Mucosa of descending colon (tissue), 3 donors: ENCODE measurements at regions not wholly inside any gene's neighbourhood (a gene's known extent, or its start where the extent isn't known, plus 50 kb on each side); places are given as distances from the start of the nearest gene placed in this dataset.

Experiments used
- ATAC-seq: fragments of 200-7000 bp; cut with Tn5 transposase; one replicate; pipeline ENCODE4 v1.9.1; 2020; ENCODE audit warnings: mild to moderate bottlenecking, moderate library complexity
- DNase-seq, 3 donors: peaks; one replicate each; pipeline ENCODE4 v3.0.0-alpha.2; 2020
- H3K36me3 ChIP-seq: fragments of 200-600 bp; one replicate; pipeline ENCODE4 v1.8.0; 2021; ENCODE audit warnings: low read depth, mild to moderate bottlenecking
- H3K4me1 ChIP-seq: fragments of 200-600 bp; one replicate; pipeline ENCODE4 v1.8.0; 2021; ENCODE audit warnings: low read depth, mild to moderate bottlenecking
- H3K4me3 ChIP-seq: fragments of 200-600 bp; one replicate; pipeline ENCODE4 v1.8.0; 2021; ENCODE audit warnings: mild to moderate bottlenecking
- H3K9me3 ChIP-seq: fragments of 200-600 bp; one replicate; pipeline ENCODE4 v1.8.0; 2021; ENCODE audit warnings: mild to moderate bottlenecking
- intact Hi-C, 2 donors: fragments of 100-400 bp; cut with DNase I in 1 of 2; cut with micrococcal nuclease in 1 of 2; formaldehyde crosslinking; loops; one replicate each; pipeline versions ENCODE4 v1.11.0 to v1.11.1; 2022; cut with DNase I, micrococcal nuclease
- TF ChIP-seq, protein P1 (sequence below): fragments of 200-600 bp; IDR thresholded peaks from one replicate; pipeline ENCODE4 v1.8.0; 2022; ENCODE audit warnings: antibody characterized with exemption, mild to moderate bottlenecking
- donor health status: DM: no; HTN: no; CAD: no; lungs with moderate emphysema.
- donor health status: DM: no; HTN: no; CAD: no.
- donor health status: DM: no; HTN: yes; CAD: no.

DNA sequence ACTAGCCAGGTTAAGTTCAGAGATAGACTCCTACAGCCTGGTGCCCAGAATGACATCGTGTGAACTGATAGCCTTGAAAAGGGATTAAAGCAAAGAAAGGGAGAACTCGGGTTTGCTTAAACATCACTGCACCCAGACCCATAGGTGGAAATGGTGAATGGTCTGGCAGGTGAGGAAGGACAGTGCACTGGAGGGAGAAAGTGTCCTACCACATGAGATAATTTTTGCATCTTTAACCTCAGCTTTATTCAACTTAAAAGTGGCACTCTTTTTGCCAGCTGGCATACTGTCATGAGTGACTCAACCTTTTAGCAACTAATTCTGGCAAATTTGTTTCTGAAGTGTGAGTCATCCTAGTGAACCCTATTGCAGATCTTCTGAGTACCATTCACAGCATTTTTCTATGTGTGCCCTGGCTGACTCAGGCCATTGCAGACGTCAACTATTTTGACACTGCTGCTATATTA is 53.0 kb upstream of the DAPP1 start:
- TF ChIP-seq, protein P1, sequence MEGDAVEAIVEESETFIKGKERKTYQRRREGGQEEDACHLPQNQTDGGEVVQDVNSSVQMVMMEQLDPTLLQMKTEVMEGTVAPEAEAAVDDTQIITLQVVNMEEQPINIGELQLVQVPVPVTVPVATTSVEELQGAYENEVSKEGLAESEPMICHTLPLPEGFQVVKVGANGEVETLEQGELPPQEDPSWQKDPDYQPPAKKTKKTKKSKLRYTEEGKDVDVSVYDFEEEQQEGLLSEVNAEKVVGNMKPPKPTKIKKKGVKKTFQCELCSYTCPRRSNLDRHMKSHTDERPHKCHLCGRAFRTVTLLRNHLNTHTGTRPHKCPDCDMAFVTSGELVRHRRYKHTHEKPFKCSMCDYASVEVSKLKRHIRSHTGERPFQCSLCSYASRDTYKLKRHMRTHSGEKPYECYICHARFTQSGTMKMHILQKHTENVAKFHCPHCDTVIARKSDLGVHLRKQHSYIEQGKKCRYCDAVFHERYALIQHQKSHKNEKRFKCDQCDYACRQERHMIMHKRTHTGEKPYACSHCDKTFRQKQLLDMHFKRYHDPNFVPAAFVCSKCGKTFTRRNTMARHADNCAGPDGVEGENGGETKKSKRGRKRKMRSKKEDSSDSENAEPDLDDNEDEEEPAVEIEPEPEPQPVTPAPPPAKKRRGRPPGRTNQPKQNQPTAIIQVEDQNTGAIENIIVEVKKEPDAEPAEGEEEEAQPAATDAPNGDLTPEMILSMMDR: no peak
- no peaks in the 10 kb centered on the region for H3K4me1 ChIP-seq
- no peak overlapping the region for H3K4me3 ChIP-seq
- DNase-seq (no peak), ATAC-seq (no peak)
- intact Hi-C loops: no loop called here
- no peaks in the 10 kb centered on the region for H3K9me3 ChIP-seq
- H3K36me3 ChIP-seq: no peaks in the 10 kb centered on the region

DNA sequence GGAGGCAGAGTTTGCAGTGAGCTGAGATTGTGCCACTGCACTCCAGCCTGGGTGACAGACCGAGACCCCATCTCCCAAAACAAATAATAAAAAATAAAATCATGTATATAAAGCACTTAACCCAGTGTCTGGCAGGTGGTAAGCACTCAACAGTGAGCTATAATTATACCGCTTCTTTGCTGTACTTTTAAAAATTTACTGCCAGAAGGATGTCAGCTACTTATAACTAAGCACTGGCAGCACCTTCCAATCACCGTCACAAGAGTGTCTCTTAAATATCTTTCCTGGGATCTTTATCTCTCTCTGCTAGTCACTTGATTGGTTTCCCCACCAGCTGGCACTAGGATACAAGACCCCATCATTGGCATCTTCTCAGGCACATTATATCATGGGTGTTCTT is 53.9 kb upstream of the DAPP1 start:
- TF ChIP-seq, protein P1: no peak
- Histone ChIP-seq H3K4me1 (no peaks in the 10 kb centered on the region), H3K36me3 (no peaks in the 10 kb centered on the region), H3K4me3 (no peak overlapping the region), H3K9me3 (no peaks in the 10 kb centered on the region)
- ATAC-seq: no peak
- no peak for DNase-seq
- intact Hi-C loops: no loop called here

DNA sequence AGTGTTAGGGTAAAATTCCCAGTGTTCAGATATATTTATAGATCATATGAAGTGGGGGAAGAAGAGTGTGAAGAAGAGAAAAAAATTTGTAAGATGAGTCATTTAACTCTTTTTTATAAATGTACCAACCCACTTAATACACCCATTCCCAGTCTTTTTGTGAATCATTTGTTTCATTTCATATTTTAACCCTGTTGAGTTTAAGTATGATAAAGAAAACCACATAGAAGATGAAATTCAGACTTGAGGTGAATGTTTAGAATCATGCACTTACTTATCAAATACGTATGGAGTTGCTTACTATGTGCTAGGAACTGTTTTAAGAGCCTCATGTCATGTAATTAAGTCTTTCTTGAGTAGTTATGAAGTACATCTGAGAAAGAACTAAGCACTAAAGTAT is 56.6 kb upstream of the DAPP1 start:
- DNase-seq (no peak), ATAC-seq (no peak)
- no peak overlapping the region for H3K4me3 ChIP-seq
- TF ChIP-seq, protein P1: no peak
- no peaks in the 10 kb centered on the region for H3K4me1 ChIP-seq
- H3K36me3 ChIP-seq: no peaks in the 10 kb centered on the region
- H3K9me3 ChIP-seq: no peaks in the 10 kb centered on the region
- intact Hi-C loops: no loop called here

DNA sequence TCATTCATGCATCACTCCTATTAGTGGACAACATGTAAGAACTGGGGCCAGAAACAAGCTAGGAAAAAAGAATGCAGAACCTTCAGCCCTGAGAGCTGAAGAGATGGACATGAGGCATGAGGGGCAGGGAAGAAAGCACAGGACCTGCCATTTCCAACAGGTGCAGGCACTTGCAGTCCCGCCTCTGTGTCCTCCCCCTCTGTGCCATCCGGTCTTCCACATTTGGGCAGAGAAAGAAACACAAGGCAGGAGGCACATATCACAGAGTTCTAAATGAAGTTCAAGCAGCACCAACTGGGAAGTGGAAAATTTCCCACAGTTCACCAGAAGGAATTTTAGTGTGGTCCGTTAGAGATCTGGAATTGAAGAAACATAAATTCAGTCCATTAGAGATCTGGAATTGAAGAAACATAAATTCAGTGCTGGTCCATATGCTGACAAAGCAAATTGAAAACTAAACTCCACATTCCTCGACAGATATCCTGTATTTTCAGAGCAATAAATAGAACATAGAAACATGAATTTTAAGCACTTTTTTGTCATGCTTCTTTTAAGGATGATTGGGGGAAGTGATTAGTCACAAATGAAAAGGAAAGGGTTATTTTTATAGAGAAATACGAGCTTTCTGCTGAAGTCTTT is 57.2 kb upstream of the DAPP1 start:
- Histone ChIP-seq H3K9me3 (no peaks in the 10 kb centered on the region), H3K36me3 (no peaks in the 10 kb centered on the region), H3K4me3 (no peak overlapping the region), H3K4me1 (no peaks in the 10 kb centered on the region)
- TF ChIP-seq, protein P1: no peak
- ATAC-seq (no peak), DNase-seq (no peak)
- intact Hi-C loops: no loop called here

DNA sequence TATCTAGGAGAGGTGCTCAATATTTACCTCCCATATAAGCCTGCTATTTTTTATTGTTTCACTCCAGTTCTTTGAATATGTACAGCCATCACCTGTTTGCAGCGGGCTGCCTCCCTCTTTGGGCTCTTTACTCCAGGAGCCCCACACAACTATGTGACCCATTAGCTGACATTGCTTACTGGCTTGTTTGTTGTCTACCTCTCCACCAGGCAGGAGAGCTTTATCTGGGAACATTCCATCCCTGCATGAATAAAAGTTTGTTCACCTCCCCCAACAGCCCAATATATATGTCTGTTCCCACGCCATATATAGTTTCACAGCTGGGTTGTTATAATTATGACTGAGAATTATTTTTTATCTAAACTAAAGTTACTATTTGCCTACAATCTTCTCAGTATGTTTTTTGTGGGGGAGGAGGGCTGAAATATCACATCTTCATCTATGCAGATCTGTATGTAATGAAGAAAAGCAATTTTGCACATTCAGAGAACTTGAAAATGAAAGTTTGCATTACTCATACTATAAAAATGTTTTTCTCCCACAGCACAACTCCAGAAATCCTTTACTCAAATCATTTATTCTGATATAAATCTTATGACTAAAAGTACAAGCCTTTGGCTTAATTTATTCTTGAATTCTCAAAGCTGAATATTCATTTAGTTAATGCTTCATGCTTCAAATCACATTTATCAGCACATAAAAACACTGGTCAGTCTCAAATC is 61.2 kb upstream of the DAPP1 start:
- DNase-seq: no peak
- H3K36me3 ChIP-seq: no peaks in the 10 kb centered on the region
- no peaks in the 10 kb centered on the region for H3K4me1 ChIP-seq
- no peak for ATAC-seq
- H3K9me3 ChIP-seq: no peaks in the 10 kb centered on the region
- TF ChIP-seq, protein P1: no peak
- H3K4me3 ChIP-seq: no peak overlapping the region
- intact Hi-C loops: no loop called here
